ENCODE measurements at regions not wholly inside any gene's neighbourhood (a gene's known extent, or its start where the extent isn't known, plus 50 kb on each side); places are given as distances from the start of the nearest gene placed in this dataset.
A peak's percentile ranks its signal among the peaks of the same experiment; 100 is the strongest.

DNA sequence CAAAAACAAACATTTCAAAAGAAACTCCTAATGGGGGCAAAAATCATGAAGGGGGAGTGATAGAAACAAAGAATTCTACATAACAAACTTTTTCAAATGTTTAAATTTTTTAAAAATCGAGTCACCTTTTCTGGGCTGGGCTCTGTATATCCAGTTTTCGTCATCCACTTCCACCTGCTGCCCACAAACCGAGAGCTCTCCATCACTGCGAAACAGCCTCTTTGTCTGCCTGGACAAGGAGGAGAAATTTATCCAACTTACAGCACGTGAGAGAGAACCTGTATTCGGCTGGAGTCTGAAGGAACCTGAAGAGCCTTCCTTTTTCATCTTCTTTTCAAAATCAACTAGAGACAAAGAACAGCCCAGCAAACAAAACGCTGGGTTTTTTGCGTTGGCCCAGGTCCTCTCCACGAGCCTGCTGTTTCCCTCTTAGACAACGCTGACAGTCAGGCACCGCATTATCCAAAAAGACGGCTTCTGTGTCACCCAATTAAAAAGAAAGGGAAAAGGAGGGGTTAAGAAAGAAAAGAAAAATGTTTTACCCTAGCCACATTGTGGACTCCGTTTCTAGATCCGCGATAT lies 72.4 kb upstream of the NHSL1 start:
- Histone ChIP-seq H3K4me1 (no peaks in the 10 kb centered on the region), H3K4me3 (peak overlapping the region; percentile 30 to 31), H3K36me3 (no peaks in the 10 kb centered on the region), H3K27ac (peak overlapping the region; percentile 37 to 42), H3K9me3 (no peaks in the 10 kb centered on the region), H3K27me3 (no peaks in the 10 kb centered on the region)
- intact Hi-C loops (cut with DNase I; ENCODE audit: low total_unique reads): no loop called here
- DNase-seq: no peak
- TF ChIP-seq, protein P1, sequence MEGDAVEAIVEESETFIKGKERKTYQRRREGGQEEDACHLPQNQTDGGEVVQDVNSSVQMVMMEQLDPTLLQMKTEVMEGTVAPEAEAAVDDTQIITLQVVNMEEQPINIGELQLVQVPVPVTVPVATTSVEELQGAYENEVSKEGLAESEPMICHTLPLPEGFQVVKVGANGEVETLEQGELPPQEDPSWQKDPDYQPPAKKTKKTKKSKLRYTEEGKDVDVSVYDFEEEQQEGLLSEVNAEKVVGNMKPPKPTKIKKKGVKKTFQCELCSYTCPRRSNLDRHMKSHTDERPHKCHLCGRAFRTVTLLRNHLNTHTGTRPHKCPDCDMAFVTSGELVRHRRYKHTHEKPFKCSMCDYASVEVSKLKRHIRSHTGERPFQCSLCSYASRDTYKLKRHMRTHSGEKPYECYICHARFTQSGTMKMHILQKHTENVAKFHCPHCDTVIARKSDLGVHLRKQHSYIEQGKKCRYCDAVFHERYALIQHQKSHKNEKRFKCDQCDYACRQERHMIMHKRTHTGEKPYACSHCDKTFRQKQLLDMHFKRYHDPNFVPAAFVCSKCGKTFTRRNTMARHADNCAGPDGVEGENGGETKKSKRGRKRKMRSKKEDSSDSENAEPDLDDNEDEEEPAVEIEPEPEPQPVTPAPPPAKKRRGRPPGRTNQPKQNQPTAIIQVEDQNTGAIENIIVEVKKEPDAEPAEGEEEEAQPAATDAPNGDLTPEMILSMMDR (IDR thresholded peaks at IDR 0.05): no peak
- no peak for TF ChIP-seq POLR2A (IDR thresholded peaks at IDR 0.05)

DNA sequence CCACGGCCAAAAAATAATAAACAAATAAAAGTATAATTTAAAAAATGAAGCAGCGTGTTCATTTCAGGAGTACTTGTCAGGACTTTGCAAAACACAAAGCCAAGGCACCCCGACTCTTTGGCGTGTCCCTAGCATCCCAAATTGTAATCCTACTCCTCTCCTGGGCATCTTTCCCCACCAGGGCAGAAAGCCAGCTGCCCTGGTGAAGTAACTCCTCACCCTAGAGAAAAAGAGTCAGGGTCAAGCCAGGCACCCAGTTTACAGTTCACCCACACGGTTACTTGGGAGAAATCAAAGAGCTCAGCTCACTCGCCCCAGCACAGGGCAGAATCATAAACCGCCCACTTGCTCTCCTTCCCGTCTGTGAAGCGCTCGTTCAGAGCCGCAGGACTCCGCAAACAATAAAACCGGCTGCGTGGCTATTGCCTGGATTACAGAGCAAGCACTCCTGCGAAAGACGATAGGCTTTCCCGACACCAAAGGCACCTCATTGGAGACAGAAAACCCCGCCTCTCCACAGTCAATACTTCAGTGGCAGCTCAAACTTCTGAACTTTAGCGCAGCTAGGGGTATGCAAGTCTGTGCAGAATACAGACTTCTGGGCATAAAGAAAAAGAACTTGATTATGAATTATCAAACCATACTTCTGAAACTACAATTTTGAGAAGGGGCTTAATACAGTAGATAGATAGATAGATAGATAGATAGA lies 73.0 kb upstream of the NHSL1 start:
- intact Hi-C loops (cut with DNase I; ENCODE audit: low total_unique reads): no loop called here
- Histone ChIP-seq H3K27ac (peak overlapping the region; percentile 37 to 42), H3K9me3 (no peaks in the 10 kb centered on the region), H3K4me1 (no peaks in the 10 kb centered on the region), H3K27me3 (no peaks in the 10 kb centered on the region), H3K36me3 (no peaks in the 10 kb centered on the region), H3K4me3 (peak overlapping the region; percentile 30 to 31)
- peak; percentile 55 to 57 for DNase-seq
- no peak for TF ChIP-seq POLR2A (IDR thresholded peaks at IDR 0.05)
- TF ChIP-seq, protein P1 (IDR thresholded peaks at IDR 0.05): no peak

DNA sequence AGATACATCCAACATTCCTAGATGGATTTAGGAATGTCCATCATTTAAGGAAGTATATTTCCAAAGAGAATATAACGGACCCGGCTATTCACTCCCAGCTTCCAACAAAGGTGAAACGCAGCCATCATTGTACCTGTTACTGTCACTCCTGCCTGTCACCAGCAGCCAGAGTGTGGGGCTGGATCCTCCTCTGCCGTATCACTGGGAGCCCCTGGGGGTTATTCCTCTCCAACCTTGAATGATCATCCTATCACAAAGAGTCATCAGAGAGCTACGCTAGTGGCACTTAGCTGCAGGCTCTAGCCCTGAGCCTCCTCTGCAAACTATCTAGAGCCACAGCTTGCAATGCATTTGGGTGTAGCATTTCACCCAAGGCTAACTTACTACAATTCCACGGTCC lies 73.6 kb upstream of the NHSL1 start:
- intact Hi-C loops (cut with DNase I; ENCODE audit: low total_unique reads): no loop called here
- no peaks in the 10 kb centered on the region for H3K4me1 ChIP-seq
- H3K4me3 ChIP-seq: no peak overlapping the region
- H3K27me3 ChIP-seq: no peaks in the 10 kb centered on the region
- no peaks in the 10 kb centered on the region for H3K36me3 ChIP-seq
- no peak for DNase-seq
- H3K27ac ChIP-seq: no peak overlapping the region
- TF ChIP-seq POLR2A (IDR thresholded peaks at IDR 0.05): no peak
- TF ChIP-seq, protein P1 (IDR thresholded peaks at IDR 0.05): no peak
- no peaks in the 10 kb centered on the region for H3K9me3 ChIP-seq

DNA sequence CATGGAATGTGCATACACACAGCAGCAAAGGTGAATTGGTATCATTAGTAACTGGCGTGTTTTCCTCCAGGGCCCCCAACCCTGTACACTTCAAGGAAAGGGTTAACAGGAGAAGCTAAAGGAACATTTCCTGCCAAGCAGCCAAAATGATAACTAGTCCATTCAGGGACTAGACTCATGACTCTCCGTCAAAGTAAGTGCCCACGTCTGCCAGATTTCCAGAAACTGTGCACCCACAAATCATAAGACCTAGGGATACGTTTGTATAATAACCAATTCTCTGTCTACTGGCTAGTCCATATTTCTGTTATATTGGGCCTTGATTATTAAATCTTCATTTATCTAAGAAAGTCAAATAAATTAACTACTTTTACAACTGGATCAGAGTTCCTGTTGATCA lies 76.0 kb upstream of the NHSL1 start:
- no peaks in the 10 kb centered on the region for H3K9me3 ChIP-seq
- H3K4me3 ChIP-seq: no peak overlapping the region
- H3K36me3 ChIP-seq: no peaks in the 10 kb centered on the region
- intact Hi-C loops (cut with DNase I; ENCODE audit: low total_unique reads): no loop called here
- DNase-seq: no peak
- TF ChIP-seq POLR2A (IDR thresholded peaks at IDR 0.05): no peak
- TF ChIP-seq, protein P1 (IDR thresholded peaks at IDR 0.05): no peak
- H3K27me3 ChIP-seq: no peaks in the 10 kb centered on the region
- no peaks in the 10 kb centered on the region for H3K4me1 ChIP-seq
- no peak overlapping the region for H3K27ac ChIP-seq

- Histone ChIP-seq H3K9me3 (no peaks in the 10 kb centered on the region), H3K27me3 (no peaks in the 10 kb centered on the region), H3K27ac (no peak overlapping the region), H3K4me1 (no peaks in the 10 kb centered on the region), H3K4me3 (no peak overlapping the region), H3K36me3 (no peaks in the 10 kb centered on the region)
- DNase-seq: no peak
- TF ChIP-seq, protein P1 (IDR thresholded peaks at IDR 0.05): no peak
- TF ChIP-seq POLR2A (IDR thresholded peaks at IDR 0.05): no peak
- intact Hi-C loops (cut with DNase I; ENCODE audit: low total_unique reads): no loop called here
Measured at GRCh38 chr6:138576313-138576712, 77.0 kb upstream of the NHSL1 start.

Data from uterus (tissue), 3 donors.